GM12864 (cell line): ENCODE measurements at regions not wholly inside any gene's neighbourhood (a gene's known extent, or its start where the extent isn't known, plus 50 kb on each side); places are given as distances from the start of the nearest gene placed in this dataset.

Source experiments
- DNase-seq: peaks from one replicate; pipeline ENCODE4 v3.0.0-alpha.2; 2011; ENCODE audit warnings: low read depth
- H3K4me3 ChIP-seq: 2 replicates; pipeline ENCODE4 v1.5.1; 2011; ENCODE audit warnings: mild to moderate bottlenecking, low read depth, low read length, control low read depth
- TF ChIP-seq, protein P1 (sequence below): IDR thresholded peaks from 2 replicates; pipeline ENCODE4 v1.5.1; 2011; ENCODE audit warnings: low read depth, mild to moderate bottlenecking, moderate library complexity, low read length, control low read depth, inconsistent platforms; ENCODE audit errors: missing control alignments

DNA sequence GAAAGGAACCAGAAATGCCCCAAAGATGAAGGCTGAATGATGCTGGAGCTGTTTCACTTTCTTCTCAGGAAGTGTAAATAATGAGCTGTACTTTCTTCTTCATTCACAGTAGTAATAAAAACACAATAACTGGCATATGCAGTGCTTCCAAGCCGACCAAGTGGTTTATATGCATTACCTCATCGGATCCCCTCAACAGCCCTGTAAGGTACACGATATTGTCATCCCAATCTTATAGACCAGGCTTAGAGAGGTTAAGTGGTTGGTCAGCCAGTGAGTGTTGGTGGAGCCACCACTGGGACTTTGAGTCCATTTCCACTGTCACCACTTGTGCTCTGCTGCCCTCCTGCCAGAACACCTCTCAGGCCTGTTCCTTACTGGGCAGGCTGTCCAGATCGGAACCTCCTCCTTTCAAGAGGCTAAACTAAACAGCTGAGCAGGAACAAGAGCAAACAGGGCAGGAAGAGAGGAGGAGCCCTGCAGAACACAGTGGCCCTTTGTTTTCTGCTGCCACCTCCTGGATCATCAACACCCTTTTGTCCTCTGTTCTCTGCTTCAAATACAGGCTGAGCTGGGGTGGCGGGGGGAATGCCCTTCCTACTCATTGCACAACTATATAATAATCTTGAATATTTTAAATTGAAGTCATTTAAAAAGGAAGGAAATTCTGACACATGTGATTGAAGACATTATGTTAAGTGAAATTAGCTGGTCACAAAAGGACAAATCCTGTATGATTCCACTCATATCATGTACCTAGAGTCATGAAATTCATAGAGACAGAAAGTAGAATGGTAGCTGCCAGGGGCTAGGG lies 112.5 kb upstream of the ATP6AP2 start:
- peak; percentile 16 for DNase-seq
- H3K4me3 ChIP-seq: no peak overlapping the region
- TF ChIP-seq, protein P1, sequence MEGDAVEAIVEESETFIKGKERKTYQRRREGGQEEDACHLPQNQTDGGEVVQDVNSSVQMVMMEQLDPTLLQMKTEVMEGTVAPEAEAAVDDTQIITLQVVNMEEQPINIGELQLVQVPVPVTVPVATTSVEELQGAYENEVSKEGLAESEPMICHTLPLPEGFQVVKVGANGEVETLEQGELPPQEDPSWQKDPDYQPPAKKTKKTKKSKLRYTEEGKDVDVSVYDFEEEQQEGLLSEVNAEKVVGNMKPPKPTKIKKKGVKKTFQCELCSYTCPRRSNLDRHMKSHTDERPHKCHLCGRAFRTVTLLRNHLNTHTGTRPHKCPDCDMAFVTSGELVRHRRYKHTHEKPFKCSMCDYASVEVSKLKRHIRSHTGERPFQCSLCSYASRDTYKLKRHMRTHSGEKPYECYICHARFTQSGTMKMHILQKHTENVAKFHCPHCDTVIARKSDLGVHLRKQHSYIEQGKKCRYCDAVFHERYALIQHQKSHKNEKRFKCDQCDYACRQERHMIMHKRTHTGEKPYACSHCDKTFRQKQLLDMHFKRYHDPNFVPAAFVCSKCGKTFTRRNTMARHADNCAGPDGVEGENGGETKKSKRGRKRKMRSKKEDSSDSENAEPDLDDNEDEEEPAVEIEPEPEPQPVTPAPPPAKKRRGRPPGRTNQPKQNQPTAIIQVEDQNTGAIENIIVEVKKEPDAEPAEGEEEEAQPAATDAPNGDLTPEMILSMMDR: peak; percentile 42

DNA sequence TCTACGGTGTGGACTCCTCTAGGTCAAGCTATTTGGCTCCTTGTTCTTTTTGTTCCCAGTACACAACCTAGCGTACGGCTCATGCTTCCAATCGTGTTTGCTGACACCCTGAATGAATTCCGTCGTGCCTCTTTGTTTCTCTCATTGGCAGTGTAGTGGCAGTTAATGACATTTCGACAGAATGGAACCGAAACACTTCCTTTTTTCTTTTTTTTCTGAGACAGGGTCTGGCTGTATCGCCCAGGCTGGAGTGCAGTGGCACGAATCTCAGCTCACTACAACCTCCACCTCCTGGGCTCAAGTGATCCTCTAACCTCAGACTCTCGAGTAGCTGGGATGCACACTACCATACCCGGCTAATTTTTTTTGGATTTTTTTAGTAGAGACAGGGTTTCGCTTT lies 113.3 kb upstream of the ATP6AP2 start:
- no peak for DNase-seq
- H3K4me3 ChIP-seq: no peak overlapping the region
- TF ChIP-seq, protein P1: no peak

DNA sequence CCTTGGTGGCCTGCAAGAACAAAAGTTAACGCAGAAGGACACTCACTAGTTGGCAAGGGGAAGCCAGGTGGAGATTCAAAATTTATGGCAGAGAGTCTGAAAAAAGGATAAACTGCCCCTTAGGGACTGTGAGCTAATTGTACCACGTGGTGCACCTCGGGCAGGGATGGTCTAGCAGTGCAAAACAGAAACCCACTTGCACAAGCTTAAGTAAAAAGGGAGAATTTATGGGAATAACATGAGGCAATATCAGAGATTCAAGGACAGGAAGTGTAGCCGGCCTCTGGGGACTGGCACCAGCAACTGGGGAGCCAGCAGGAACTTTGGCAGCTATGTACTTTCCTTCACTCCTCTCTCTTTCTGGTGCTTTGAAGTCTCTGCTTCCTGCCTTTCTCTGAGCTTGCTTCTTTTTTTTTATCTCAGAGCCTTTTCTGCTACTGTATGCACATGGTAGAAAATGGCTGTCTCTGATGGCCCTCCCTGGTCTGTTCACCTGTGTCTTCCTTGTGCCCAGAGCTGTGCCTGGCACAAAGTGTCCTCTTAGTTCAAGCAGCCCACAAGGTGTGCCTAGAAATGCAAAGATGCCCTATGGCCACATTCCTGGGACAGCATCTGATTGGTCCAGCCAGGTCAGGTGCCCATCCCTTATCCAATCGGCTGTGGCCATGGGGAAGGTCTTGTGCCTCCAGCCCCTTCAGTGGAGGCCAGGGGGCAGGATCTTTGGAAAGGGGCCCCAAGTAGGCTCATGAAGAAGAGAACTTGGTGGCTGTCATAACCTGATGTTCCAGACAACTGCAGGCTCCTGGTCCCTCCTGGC lies 114.8 kb upstream of the ATP6AP2 start:
- no peak for DNase-seq
- H3K4me3 ChIP-seq: no peak overlapping the region
- TF ChIP-seq, protein P1: no peak

DNA sequence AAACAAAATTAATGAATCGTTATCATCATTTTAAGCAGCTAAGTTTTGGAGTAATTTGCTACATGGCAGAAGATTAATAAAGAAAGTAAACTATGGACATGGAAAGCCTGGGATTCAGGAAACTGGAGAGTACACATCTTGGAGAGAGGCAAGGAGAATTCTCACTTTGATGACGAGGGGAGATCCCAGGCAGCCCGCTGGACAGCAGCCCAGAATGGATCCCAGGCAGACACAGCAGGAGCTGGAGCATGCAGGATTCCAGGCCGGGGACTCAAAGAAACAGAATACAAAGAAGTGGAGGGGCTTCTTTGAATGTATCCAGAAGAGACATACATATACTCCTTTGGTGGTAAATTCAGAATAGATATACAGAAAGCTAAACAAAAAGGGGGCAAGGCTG lies 118.0 kb upstream of the ATP6AP2 start:
- no peak for DNase-seq
- TF ChIP-seq, protein P1: no peak
- no peak overlapping the region for H3K4me3 ChIP-seq

DNA sequence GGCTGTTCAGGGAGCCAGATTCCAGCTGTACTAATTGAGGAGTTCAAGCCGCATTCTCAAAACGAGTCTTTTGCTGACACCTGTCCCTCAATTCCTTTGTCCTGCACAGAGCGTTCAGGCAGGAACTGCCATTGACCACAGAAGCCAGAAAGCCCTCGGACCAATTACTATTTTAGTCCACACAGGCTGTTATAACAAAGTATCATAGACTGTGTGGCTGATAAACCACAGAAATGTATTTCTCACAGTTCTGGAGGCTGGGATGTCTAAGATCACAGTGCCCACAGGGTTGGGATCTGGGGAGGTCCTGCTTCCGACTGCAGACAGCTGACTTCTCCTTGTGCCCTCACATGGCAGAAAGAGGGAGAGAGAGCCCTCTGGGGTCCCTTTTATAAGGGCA lies 119.8 kb upstream of the ATP6AP2 start:
- TF ChIP-seq, protein P1: no peak
- no peak overlapping the region for H3K4me3 ChIP-seq
- no peak for DNase-seq

DNA sequence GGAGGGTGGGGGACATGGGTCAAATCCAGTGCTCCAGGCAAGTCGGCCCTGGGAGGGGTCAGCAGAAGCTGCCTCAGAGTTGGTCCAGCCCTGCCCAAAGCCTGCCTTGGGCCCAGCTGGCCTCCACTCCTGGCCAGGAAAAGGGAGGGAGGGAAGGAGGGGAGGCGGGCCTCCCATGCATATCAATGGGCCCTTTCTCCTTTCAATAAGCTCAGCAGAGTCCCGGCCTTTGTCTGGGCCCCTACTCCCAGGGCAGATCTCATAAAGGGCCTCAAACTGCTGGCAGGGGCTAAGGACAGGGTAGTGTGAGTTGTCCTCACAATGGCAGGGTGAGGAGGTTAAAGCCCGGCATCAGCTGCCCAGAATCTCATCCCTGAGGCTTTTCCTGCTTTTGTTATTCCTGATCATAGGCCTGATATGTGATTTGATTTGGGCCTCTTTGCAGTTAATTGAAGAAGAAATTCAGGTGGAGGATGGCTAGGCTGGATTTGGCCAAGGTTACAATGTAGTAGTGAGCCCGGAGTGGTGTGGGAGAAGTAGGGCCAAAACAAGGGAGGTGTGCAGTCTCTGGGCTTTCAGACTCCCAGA lies 121.1 kb upstream of the ATP6AP2 start:
- H3K4me3 ChIP-seq: no peak overlapping the region
- TF ChIP-seq, protein P1: no peak
- no peak for DNase-seq
